Keratinocyte (primary cell): ENCODE measurements at regions not wholly inside any gene's neighbourhood (a gene's known extent, or its start where the extent isn't known, plus 50 kb on each side); places are given as distances from the start of the nearest gene placed in this dataset.
"Not testable (repeated sequence)": the region's sequence is repeated elsewhere in the genome, so short reads cannot be mapped to it uniquely, and the experiment has no call there.

Experiments used
- DNase-seq: peaks from one replicate; pipeline ENCODE4 v3.0.0-alpha.2; 2011; ENCODE audit warnings: low read depth, missing footprints, low spot score
- FAIRE-seq: peaks from 2 replicates; lab custom pipeline; 2011; peaks lifted over from hg19 to GRCh38; lab: Jason Lieb, UNC
- H2AFZ ChIP-seq: 2 replicates; pipeline ENCODE4 v1.6.0; 2012; ENCODE audit warnings: low read length, control low read depth, inconsistent platforms; ENCODE audit not compliant: control insufficient read depth
- H3K27ac ChIP-seq: 2 replicates; pipeline ENCODE4 v1.5.1; 2011; ENCODE audit warnings: low read length; ENCODE audit not compliant: control insufficient read depth, insufficient read depth
- H3K27me3 ChIP-seq: 3 replicates; pipeline ENCODE4 v1.6.0; 2011; ENCODE audit warnings: low read length; ENCODE audit not compliant: control insufficient read depth, insufficient read depth; ENCODE audit errors: extremely low read depth
- H3K36me3 ChIP-seq, 2 experiments: 2 replicates in 1 of 2; 3 replicates in 1 of 2; pipeline ENCODE4 v1.5.1; 2011; ENCODE audit warnings: low read length in 2 of 2, mild to moderate bottlenecking in 1 of 2; ENCODE audit not compliant: control insufficient read depth in 2 of 2, insufficient read depth in 2 of 2; ENCODE audit errors: extremely low read depth in 1 of 2
- H3K4me1 ChIP-seq: 3 replicates; pipeline ENCODE4 v1.5.1; 2011; ENCODE audit warnings: low read length; ENCODE audit not compliant: control insufficient read depth, insufficient read depth; ENCODE audit errors: extremely low read depth
- H3K4me2 ChIP-seq: 3 replicates; pipeline ENCODE4 v1.6.0; 2011; ENCODE audit warnings: low read depth, low read length; ENCODE audit not compliant: control insufficient read depth, insufficient read depth; ENCODE audit errors: extremely low read depth
- H3K4me3 ChIP-seq, 3 experiments: fragments of 200-600 bp in 1 of 3; sonication (generic) in 1 of 3; 2 replicates in 2 of 3; 3 replicates in 1 of 3; pipeline ENCODE4 v1.5.1; 2011 to 2016; ENCODE audit warnings: low read length in 3 of 3, mild to moderate bottlenecking in 3 of 3, control low read depth in 2 of 3, inconsistent platforms in 1 of 3, low read depth in 1 of 3, mixed read lengths in 1 of 3, mixed run types in 1 of 3, moderate library complexity in 1 of 3; ENCODE audit not compliant: control insufficient read depth in 2 of 3, insufficient read depth in 2 of 3; ENCODE audit errors: extremely low read depth in 1 of 3
- H3K79me2 ChIP-seq: 2 replicates; pipeline ENCODE4 v1.6.0; 2012; ENCODE audit warnings: low read length; ENCODE audit not compliant: control insufficient read depth, insufficient read depth
- H3K9ac ChIP-seq: 3 replicates; pipeline ENCODE4 v1.6.0; 2011; ENCODE audit warnings: low read length; ENCODE audit not compliant: control insufficient read depth, insufficient read depth; ENCODE audit errors: extremely low read depth
- H3K9me1 ChIP-seq: 3 replicates; pipeline ENCODE4 v1.6.0; 2011; ENCODE audit warnings: low read length; ENCODE audit not compliant: control insufficient read depth, insufficient read depth; ENCODE audit errors: extremely low read depth
- H3K9me3 ChIP-seq: 2 replicates; pipeline ENCODE4 v1.5.1; 2012; ENCODE audit warnings: low read depth, low read length; ENCODE audit not compliant: control insufficient read depth
- H4K20me1 ChIP-seq: 3 replicates; pipeline ENCODE4 v1.6.0; 2011; ENCODE audit warnings: low read length; ENCODE audit not compliant: control insufficient read depth, insufficient read depth; ENCODE audit errors: extremely low read depth
- CTCF ChIP-seq, 3 experiments: IDR thresholded peaks in 1 of 3; conservative IDR thresholded peaks in 1 of 3; optimal IDR thresholded peaks in 1 of 3; 2 replicates in 2 of 3; 3 replicates in 1 of 3; pipeline versions ENCODE3 to v1.5.1; 2011; ENCODE audit warnings: low read length in 3 of 3, mild to moderate bottlenecking in 3 of 3, moderate library complexity in 2 of 3, control low read depth in 1 of 3, inconsistent platforms in 1 of 3; ENCODE audit not compliant: insufficient read depth in 2 of 3; ENCODE audit errors: extremely low read depth in 1 of 3
- EZH2 ChIP-seq: IDR thresholded peaks from one replicate; pipeline ENCODE4 v1.6.1; 2012; ENCODE audit warnings: inconsistent platforms, mild to moderate bottlenecking, low read length, moderate library complexity
- dilution Hi-C: fragments of 300-500 bp; cut with MboI; formaldehyde crosslinking; loops from one replicate; pipeline ENCODE4 v1.7.0; 2020; ENCODE audit warnings: low sequenced_read_pairs; ENCODE audit not compliant: extremely low pct_ligation_motif_present

DNA sequence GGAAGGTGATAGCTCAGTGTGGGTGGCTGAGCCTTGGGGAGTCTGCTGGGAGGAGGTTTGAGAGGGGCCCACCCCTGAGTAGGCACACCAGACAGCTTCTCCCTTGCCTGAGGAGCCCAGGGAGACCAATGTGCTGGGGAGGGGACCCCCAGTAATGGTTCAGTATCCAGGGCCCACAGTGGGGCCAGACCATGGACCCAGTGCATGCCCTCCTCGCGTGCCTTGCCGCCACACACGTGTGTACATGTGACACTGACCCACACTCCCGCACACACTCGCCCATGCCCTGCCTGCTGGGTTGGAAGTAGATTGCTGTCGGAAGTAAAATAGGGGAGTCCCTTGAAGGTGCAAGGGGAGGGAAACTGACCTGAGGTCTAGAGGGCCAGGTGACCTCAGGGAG lies 184.3 kb downstream of the TBC1D2B start:
- H3K9ac ChIP-seq, H3K27ac ChIP-seq, H4K20me1 ChIP-seq, H3K79me2 ChIP-seq, H2AFZ ChIP-seq, DNase-seq, H3K4me2 ChIP-seq, H3K4me3 ChIP-seq, H3K4me1 ChIP-seq, H3K9me1 ChIP-seq, H3K9me3 ChIP-seq, H3K36me3 ChIP-seq, dilution Hi-C loops, FAIRE-seq, H3K27me3 ChIP-seq: not testable (repeated sequence)

GRCh38 chr15:77892335-77892734 lies 185.2 kb downstream of the TBC1D2B start:
- no peaks in the 10 kb centered on the region for H3K36me3 ChIP-seq
- FAIRE-seq, result no peak
- dilution Hi-C loops, result no loop called here

DNA sequence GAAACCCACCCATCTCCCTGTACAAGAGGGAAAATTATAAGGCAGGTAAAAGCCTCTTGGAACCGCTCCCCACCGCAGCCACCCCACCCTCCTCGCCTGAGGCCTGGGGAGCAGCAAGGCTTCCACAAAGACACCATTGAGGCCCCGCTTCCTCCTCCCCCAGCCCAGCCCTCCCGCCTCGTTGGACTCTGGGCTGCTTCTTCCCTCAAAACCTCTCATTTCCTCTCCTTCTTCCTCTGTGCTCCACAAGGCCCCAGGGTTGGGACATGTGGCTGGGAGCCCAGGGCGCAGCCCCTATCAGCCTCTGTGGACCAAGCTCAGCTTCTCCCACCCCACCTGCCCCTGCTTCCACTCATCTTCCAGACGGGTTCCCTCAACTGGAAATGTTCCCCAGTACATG lies 185.6 kb downstream of the TBC1D2B start:
- H3K9me3 ChIP-seq, H3K27ac ChIP-seq, H3K4me1 ChIP-seq, dilution Hi-C loops, H3K36me3 ChIP-seq, H3K4me3 ChIP-seq, DNase-seq, H3K27me3 ChIP-seq, H3K4me2 ChIP-seq, H3K9ac ChIP-seq, H4K20me1 ChIP-seq, H2AFZ ChIP-seq, H3K9me1 ChIP-seq, H3K79me2 ChIP-seq, FAIRE-seq: not testable (repeated sequence)

More at GRCh38 chr15:77892335-77892734, 185.2 kb downstream of the TBC1D2B start:
- H2AFZ ChIP-seq, result no peak overlapping the region
- H3K4me1 ChIP-seq, result no peaks in the 10 kb centered on the region
- peaks cover 9% of the 10 kb centered on the region for H3K27me3 ChIP-seq
- no peak overlapping the region for H3K9ac ChIP-seq
- H3K9me3 ChIP-seq, result no peaks in the 10 kb centered on the region
- no peak overlapping the region for H3K4me3 ChIP-seq
- no peak for DNase-seq
- H3K9me1 ChIP-seq, result no peaks in the 10 kb centered on the region
- no peaks in the 10 kb centered on the region for H4K20me1 ChIP-seq
- H3K79me2 ChIP-seq, result no peaks in the 10 kb centered on the region
- H3K4me2 ChIP-seq, result no peak overlapping the region
- no peak for TF ChIP-seq CTCF (optimal IDR thresholded peaks at IDR 0.05 in 1 of 3, IDR thresholded peaks at IDR 0.05 in 1 of 3, conservative IDR thresholded peaks at IDR 0.05 in 1 of 3; ENCODE audit: extremely low read depth in 1 of 3, insufficient read depth in 2 of 3, low read length in 3 of 3)
- TF ChIP-seq EZH2, result no peak
- H3K27ac ChIP-seq, result no peak overlapping the region

- H2AFZ ChIP-seq, H3K36me3 ChIP-seq, H3K79me2 ChIP-seq, H4K20me1 ChIP-seq, H3K4me1 ChIP-seq, H3K9ac ChIP-seq, H3K27ac ChIP-seq, H3K4me2 ChIP-seq, H3K27me3 ChIP-seq, H3K9me3 ChIP-seq, dilution Hi-C loops, DNase-seq, H3K9me1 ChIP-seq, H3K4me3 ChIP-seq: not testable (repeated sequence)
- FAIRE-seq, result peak; percentile 76
Measured at GRCh38 chr15:77890911-77891801, 186.4 kb downstream of the TBC1D2B start.
